Peyer's patch (tissue), 4 donors: ENCODE measurements at regions not wholly inside any gene's neighbourhood (a gene's known extent, or its start where the extent isn't known, plus 50 kb on each side); places are given as distances from the start of the nearest gene placed in this dataset.

Experiments used
- DNase-seq, 3 donors: peaks; one replicate each; pipeline ENCODE4 v3.0.0-alpha.2; 2017 to 2019
- H3K27ac ChIP-seq, 4 donors: fragments of 200-600 bp; sonication (generic); one replicate each; pipeline ENCODE4 v1.5.1; 2016 to 2019
- H3K27me3 ChIP-seq, 2 donors: fragments of 200-600 bp; sonication (generic); one replicate each; pipeline ENCODE4 v1.5.1; 2019
- H3K36me3 ChIP-seq, 3 donors: fragments of 200-600 bp; sonication (generic); one replicate each; pipeline ENCODE4 v1.5.1; 2016 to 2019
- H3K4me1 ChIP-seq, 4 donors: fragments of 200-600 bp; sonication (generic); one replicate each; pipeline ENCODE4 v1.5.1; 2016 to 2019
- H3K4me3 ChIP-seq, 4 donors: fragments of 200-600 bp; sonication (generic); 1 replicate in 3 of 4; 2 replicates in 1 of 4; pipeline ENCODE4 v1.5.1; 2016 to 2019; ENCODE audit warnings: mild to moderate bottlenecking in 1 of 4
- H3K9me3 ChIP-seq, 4 donors: fragments of 200-600 bp; sonication (generic); one replicate each; pipeline ENCODE4 v1.5.1; 2016 to 2019; ENCODE audit warnings: mild to moderate bottlenecking in 1 of 4
- CTCF ChIP-seq, 6 experiments: fragments of 450-650 bp in 4 of 6; fragments of 200-600 bp in 2 of 6; sonication (generic) in 1 of 6; IDR thresholded peaks; one replicate each; pipeline ENCODE4 v1.5.1; 2017 to 2019; ENCODE audit warnings: antibody characterized with exemption in 6 of 6, mild to moderate bottlenecking in 3 of 6, moderate library complexity in 1 of 6
- POLR2A ChIP-seq, 2 donors: fragments of 450-650 bp; IDR thresholded peaks; one replicate each; pipeline ENCODE4 v1.5.1; 2017; ENCODE audit warnings: antibody characterized with exemption in 2 of 2, mild to moderate bottlenecking in 2 of 2, moderate library complexity in 2 of 2

- no peaks in the 10 kb centered on the region for H3K9me3 ChIP-seq
- H3K36me3 ChIP-seq = no peaks in the 10 kb centered on the region
- no peaks in the 10 kb centered on the region for H3K4me1 ChIP-seq
- no peak for TF ChIP-seq POLR2A (IDR thresholded peaks at IDR 0.05)
- TF ChIP-seq CTCF (IDR thresholded peaks at IDR 0.05) = no peak
- H3K4me3 ChIP-seq = no peak overlapping the region
- H3K27ac ChIP-seq = no peak overlapping the region
- no peaks in the 10 kb centered on the region for H3K27me3 ChIP-seq
- DNase-seq = no peak
Observed at GRCh38 chr3:72690629-72691028, 157.6 kb downstream of the SHQ1 start.

- DNase-seq = no peak
- Histone ChIP-seq H3K4me1 (peaks cover 0 to 5% (median 0%) of the 10 kb centered on the region in 4 donors), H3K4me3 (no peak overlapping the region), H3K27ac (no peak overlapping the region), H3K9me3 (no peaks in the 10 kb centered on the region), H3K27me3 (no peaks in the 10 kb centered on the region), H3K36me3 (no peaks in the 10 kb centered on the region)
- no peak for TF ChIP-seq CTCF (IDR thresholded peaks at IDR 0.05)
- no peak for TF ChIP-seq POLR2A (IDR thresholded peaks at IDR 0.05)
Observed at GRCh38 chr3:72682936-72683452, 165.3 kb downstream of the SHQ1 start.

- DNase-seq = no peak
- H3K4me1 ChIP-seq = peaks cover 0 to 5% (median 0%) of the 10 kb centered on the region in 4 donors
- no peak overlapping the region for H3K27ac ChIP-seq
- no peak overlapping the region for H3K4me3 ChIP-seq
- no peaks in the 10 kb centered on the region for H3K9me3 ChIP-seq
- no peak for TF ChIP-seq POLR2A (IDR thresholded peaks at IDR 0.05)
- no peak for TF ChIP-seq CTCF (IDR thresholded peaks at IDR 0.05)
- H3K36me3 ChIP-seq = no peaks in the 10 kb centered on the region
- H3K27me3 ChIP-seq = no peaks in the 10 kb centered on the region
Observed at GRCh38 chr3:72681598-72681997, 166.6 kb downstream of the SHQ1 start.

GRCh38 chr3:72680766-72681165, 167.5 kb downstream of the SHQ1 start:
- Histone ChIP-seq H3K36me3 (no peaks in the 10 kb centered on the region), H3K9me3 (no peaks in the 10 kb centered on the region), H3K4me3 (no peak overlapping the region), H3K27ac (no peak overlapping the region), H3K27me3 (no peaks in the 10 kb centered on the region), H3K4me1 (peaks cover 0 to 5% (median 0%) of the 10 kb centered on the region in 4 donors)
- TF ChIP-seq POLR2A (IDR thresholded peaks at IDR 0.05) = no peak
- no peak for TF ChIP-seq CTCF (IDR thresholded peaks at IDR 0.05)
- no peak for DNase-seq

GRCh38 chr3:72679540-72680198, 168.6 kb downstream of the SHQ1 start:
- peaks cover 0 to 5% (median 0%) of the 10 kb centered on the region in 4 donors for H3K4me1 ChIP-seq
- no peak overlapping the region for H3K27ac ChIP-seq
- DNase-seq = no peak
- no peak overlapping the region for H3K4me3 ChIP-seq
- no peak for TF ChIP-seq POLR2A (IDR thresholded peaks at IDR 0.05)
- TF ChIP-seq CTCF (IDR thresholded peaks at IDR 0.05) = no peak
- H3K9me3 ChIP-seq = no peaks in the 10 kb centered on the region
- H3K27me3 ChIP-seq = no peaks in the 10 kb centered on the region
- no peaks in the 10 kb centered on the region for H3K36me3 ChIP-seq
